ENCODE measurements at regions not wholly inside any gene's neighbourhood (a gene's known extent, or its start where the extent isn't known, plus 50 kb on each side); places are given as distances from the start of the nearest gene placed in this dataset.

DNA sequence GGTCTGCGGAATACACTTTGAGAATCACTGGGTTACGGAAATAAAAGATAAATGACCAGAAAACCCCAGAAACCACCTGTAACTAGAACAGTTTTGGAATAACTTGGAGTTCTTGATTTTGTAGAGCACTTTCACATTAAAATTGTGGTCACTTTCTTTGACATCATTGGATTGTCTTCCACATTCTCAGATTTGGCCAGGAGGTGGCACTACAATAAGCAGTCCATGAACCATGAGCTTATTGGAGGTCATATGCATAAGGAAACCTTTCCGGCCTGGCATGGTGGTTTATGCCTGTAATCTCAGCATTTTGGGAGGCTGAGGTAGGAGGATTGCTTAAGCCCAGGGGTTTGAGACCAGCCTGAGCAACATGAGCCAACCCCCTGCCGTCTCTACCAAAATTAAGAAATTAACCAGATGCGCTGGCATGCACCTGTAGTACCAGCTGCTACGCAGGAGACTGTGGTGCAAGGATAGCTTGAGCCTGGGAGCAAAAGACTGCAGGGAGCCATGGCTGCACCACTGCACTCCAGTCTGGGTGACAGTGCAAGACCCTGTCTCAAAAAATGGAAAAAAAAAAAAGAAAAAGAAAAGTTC is 107.7 kb upstream of the CAND1 start:
- TF ChIP-seq, protein P1, sequence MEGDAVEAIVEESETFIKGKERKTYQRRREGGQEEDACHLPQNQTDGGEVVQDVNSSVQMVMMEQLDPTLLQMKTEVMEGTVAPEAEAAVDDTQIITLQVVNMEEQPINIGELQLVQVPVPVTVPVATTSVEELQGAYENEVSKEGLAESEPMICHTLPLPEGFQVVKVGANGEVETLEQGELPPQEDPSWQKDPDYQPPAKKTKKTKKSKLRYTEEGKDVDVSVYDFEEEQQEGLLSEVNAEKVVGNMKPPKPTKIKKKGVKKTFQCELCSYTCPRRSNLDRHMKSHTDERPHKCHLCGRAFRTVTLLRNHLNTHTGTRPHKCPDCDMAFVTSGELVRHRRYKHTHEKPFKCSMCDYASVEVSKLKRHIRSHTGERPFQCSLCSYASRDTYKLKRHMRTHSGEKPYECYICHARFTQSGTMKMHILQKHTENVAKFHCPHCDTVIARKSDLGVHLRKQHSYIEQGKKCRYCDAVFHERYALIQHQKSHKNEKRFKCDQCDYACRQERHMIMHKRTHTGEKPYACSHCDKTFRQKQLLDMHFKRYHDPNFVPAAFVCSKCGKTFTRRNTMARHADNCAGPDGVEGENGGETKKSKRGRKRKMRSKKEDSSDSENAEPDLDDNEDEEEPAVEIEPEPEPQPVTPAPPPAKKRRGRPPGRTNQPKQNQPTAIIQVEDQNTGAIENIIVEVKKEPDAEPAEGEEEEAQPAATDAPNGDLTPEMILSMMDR (IDR thresholded peaks at IDR 0.05): peak in 4 of 6 experiments; percentile 43 to 58 (median 50)
- no peak for TF ChIP-seq POLR2A (IDR thresholded peaks at IDR 0.05)

All from Peyer's patch (tissue), 4 donors.